CD4-positive, alpha-beta T cell treated with Interleukin-17A for 1 hour (primary cell): ENCODE measurements at regions not wholly inside any gene's neighbourhood (a gene's known extent, or its start where the extent isn't known, plus 50 kb on each side); places are given as distances from the start of the nearest gene placed in this dataset.
"Not testable (repeated sequence)": the region's sequence is repeated elsewhere in the genome, so short reads cannot be mapped to it uniquely, and the experiment has no call there.

Source experiments
- DNase-seq: peaks from one replicate; pipeline ENCODE4 v3.0.0-alpha.2; 2020

- no peak for DNase-seq
Observed at GRCh38 chr12:131443019-131444000, 267.6 kb upstream of the SFSWAP start.

GRCh38 chr12:131444220-131445164, 266.4 kb upstream of the SFSWAP start:
- DNase-seq = no peak

GRCh38 chr12:131445184-131445774, 265.6 kb upstream of the SFSWAP start:
- DNase-seq = no peak

GRCh38 chr12:131445795-131446194, 265.1 kb upstream of the SFSWAP start:
- no peak for DNase-seq

- DNase-seq = not testable (repeated sequence)
Observed at GRCh38 chr12:131447636-131448035, 263.3 kb upstream of the SFSWAP start.

- DNase-seq = no peak
Observed at GRCh38 chr12:131448254-131448795, 262.6 kb upstream of the SFSWAP start.

- DNase-seq = no peak
Observed at GRCh38 chr12:131449027-131449426, 261.9 kb upstream of the SFSWAP start.

GRCh38 chr12:131452444-131452860, 258.4 kb upstream of the SFSWAP start:
- no peak for DNase-seq

GRCh38 chr12:131454418-131455217, 256.3 kb upstream of the SFSWAP start:
- no peak for DNase-seq

GRCh38 chr12:131455218-131455506, 255.7 kb upstream of the SFSWAP start:
- DNase-seq = no peak

GRCh38 chr12:131455581-131456110, 255.2 kb upstream of the SFSWAP start:
- DNase-seq = no peak

GRCh38 chr12:131456301-131457027, 254.4 kb upstream of the SFSWAP start:
- DNase-seq = no peak

- DNase-seq = no peak
Observed at GRCh38 chr12:131457028-131457310, 253.9 kb upstream of the SFSWAP start.

- DNase-seq = no peak
Observed at GRCh38 chr12:131457331-131458047, 253.4 kb upstream of the SFSWAP start.

- no peak for DNase-seq
Observed at GRCh38 chr12:131458048-131458374, 252.9 kb upstream of the SFSWAP start.

GRCh38 chr12:131458931-131459772, 251.7 kb upstream of the SFSWAP start:
- DNase-seq = no peak

- DNase-seq = no peak
Observed at GRCh38 chr12:131459773-131460365, 251.0 kb upstream of the SFSWAP start.

GRCh38 chr12:131460520-131460919, 250.4 kb upstream of the SFSWAP start:
- no peak for DNase-seq

GRCh38 chr12:131461096-131461495, 249.8 kb upstream of the SFSWAP start:
- DNase-seq = no peak
